Hypothalamus (tissue), 51 donors: ENCODE measurements at regions not wholly inside any gene's neighbourhood (a gene's known extent, or its start where the extent isn't known, plus 50 kb on each side); places are given as distances from the start of the nearest gene placed in this dataset.
A peak's percentile ranks its signal among the peaks of the same experiment; 100 is the strongest.
"Not testable (repeated sequence)": the region's sequence is repeated elsewhere in the genome, so short reads cannot be mapped to it uniquely, and the experiment has no call there.

Experiments
- DNase-seq, 51 donors: peaks; one replicate each; lab custom pipeline; 2025; lab: John Stamatoyannopoulos, UW

GRCh38 chr11:91536366-91536765 lies 688.3 kb upstream of the FAT3 start:
- no peak for DNase-seq

- DNase-seq: no peak
Observed at GRCh38 chr11:91528965-91529364, 695.7 kb upstream of the FAT3 start.

- DNase-seq: no peak
Observed at GRCh38 chr11:91527380-91528030, 697.1 kb upstream of the FAT3 start.

- DNase-seq: no peak
Observed at GRCh38 chr11:91513734-91514133, 710.9 kb upstream of the FAT3 start.

GRCh38 chr11:91497847-91498246 lies 726.8 kb upstream of the FAT3 start:
- DNase-seq: no peak

- DNase-seq: no peak
Observed at GRCh38 chr11:91495837-91496236, 728.8 kb upstream of the FAT3 start.

GRCh38 chr11:91489989-91490388 lies 734.6 kb upstream of the FAT3 start:
- DNase-seq: no peak

- DNase-seq: not testable (repeated sequence)
Observed at GRCh38 chr11:91483956-91484355, 740.7 kb upstream of the FAT3 start.

- not testable (repeated sequence) for DNase-seq
Observed at GRCh38 chr11:91481875-91482274, 742.7 kb upstream of the FAT3 start.

- DNase-seq: no peak
Observed at GRCh38 chr11:91470656-91471055, 754.0 kb upstream of the FAT3 start.

- DNase-seq: no peak
Observed at GRCh38 chr11:91459840-91460239, 764.8 kb upstream of the FAT3 start.

GRCh38 chr11:91446267-91446666 lies 778.4 kb upstream of the FAT3 start:
- DNase-seq: no peak

GRCh38 chr11:91435694-91436395 lies 788.8 kb upstream of the FAT3 start:
- no peak for DNase-seq

GRCh38 chr11:91433284-91434010 lies 791.2 kb upstream of the FAT3 start:
- no peak for DNase-seq

- DNase-seq: no peak
Observed at GRCh38 chr11:91421641-91422040, 803.0 kb upstream of the FAT3 start.

GRCh38 chr11:91407842-91408241 lies 816.8 kb upstream of the FAT3 start:
- DNase-seq: no peak

GRCh38 chr11:91406009-91406408 lies 818.6 kb upstream of the FAT3 start:
- no peak for DNase-seq

GRCh38 chr11:91404344-91404743 lies 820.3 kb upstream of the FAT3 start:
- DNase-seq: peak in 1 of 51 donors; percentile 9

GRCh38 chr11:91397134-91397468 lies 827.5 kb upstream of the FAT3 start:
- no peak for DNase-seq

- DNase-seq: no peak
Observed at GRCh38 chr11:91396236-91397133, 828.1 kb upstream of the FAT3 start.
